ENCODE measurements at regions not wholly inside any gene's neighbourhood (a gene's known extent, or its start where the extent isn't known, plus 50 kb on each side); places are given as distances from the start of the nearest gene placed in this dataset.
A peak's percentile ranks its signal among the peaks of the same experiment; 100 is the strongest.

DNA sequence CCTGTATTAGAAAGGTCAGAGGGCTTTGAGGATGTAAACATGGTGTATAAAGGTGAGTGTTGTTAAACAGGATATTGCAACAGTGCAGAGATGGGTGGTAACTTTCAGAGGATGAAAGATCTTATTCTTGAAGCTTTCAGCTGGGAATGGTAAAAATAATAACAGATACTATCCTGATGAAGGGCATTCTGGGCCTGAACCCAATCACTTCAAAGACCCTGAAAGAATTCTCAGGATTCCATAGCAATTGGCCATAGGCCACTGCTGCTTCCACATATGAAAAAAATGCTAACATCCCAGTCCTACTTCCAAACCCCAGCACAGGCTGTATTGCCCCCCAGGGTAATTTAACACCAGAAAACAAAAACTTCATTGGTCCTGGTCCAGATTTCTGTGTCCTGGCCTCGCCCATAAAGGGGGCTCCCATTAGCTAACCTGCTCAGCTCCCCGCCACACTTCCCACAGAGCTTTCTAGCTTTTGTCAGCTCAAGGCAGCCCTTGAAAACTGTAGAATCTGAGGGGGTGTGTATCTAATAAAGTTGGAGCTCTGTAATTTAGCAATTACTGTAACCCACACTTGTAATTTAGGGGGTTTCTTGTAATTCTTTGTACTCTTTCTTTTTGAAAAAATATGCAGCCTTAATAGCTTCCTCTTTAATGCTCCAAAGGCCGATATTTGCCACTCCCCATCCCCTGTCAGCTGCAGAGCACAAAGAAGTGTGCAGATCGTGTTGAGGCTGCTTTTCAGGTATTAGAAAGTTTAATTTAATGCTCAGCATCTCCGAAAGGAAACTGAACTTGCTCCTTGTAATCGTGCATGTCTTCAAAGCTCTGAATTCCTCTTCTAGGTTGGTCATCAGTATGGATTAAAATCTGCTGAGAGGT, 371.5 kb downstream of the SEC14L1 start (continued):
- TF ChIP-seq ZNF552 (CRISPR knock-in tag; IDR thresholded peaks at IDR 0.05; ENCODE audit: borderline replicate concordance) (0 out of 2 replicates have a peak, but pooled peaks have one; percentile 22), ZFAT (CRISPR knock-in tag; conservative IDR thresholded peaks at IDR 0.05) (no peak), ETV6 (CRISPR knock-in tag; conservative IDR thresholded peaks at IDR 0.05) (no peak; the same call in 1 of the 2 replicates), CBX2 (IDR thresholded peaks at IDR 0.05; ENCODE audit: low read depth, low read length) (no peak), CBX2 (CRISPR knock-in tag; IDR thresholded peaks at IDR 0.05; ENCODE audit: low read depth) (no peak), ZNF530 (CRISPR knock-in tag; IDR thresholded peaks at IDR 0.05; ENCODE audit: low read depth) (no peak), ZFYVE20 (CRISPR knock-in tag; IDR thresholded peaks at IDR 0.05; ENCODE audit: borderline replicate concordance, low read depth) (no peak), THYN1 (CRISPR knock-in tag; IDR thresholded peaks at IDR 0.05; ENCODE audit: borderline replicate concordance, low read depth) (no peak), STAT5B (CRISPR knock-in tag; IDR thresholded peaks at IDR 0.05) (no peak), JUN (CRISPR knock-in tag; IDR thresholded peaks at IDR 0.05) (peak; percentile 76), U2AF2 (IDR thresholded peaks at IDR 0.05; ENCODE audit: low read depth, low read length) (no peak), ZNF619 (CRISPR knock-in tag; IDR thresholded peaks at IDR 0.05) (no peak), ZNF230 (CRISPR knock-in tag; IDR thresholded peaks at IDR 0.05) (no peak), KAT8 (CRISPR knock-in tag; IDR thresholded peaks at IDR 0.05) (peak; percentile 90), ZNF20 (CRISPR knock-in tag; IDR thresholded peaks at IDR 0.05) (no peak), ELF4 (CRISPR knock-in tag; IDR thresholded peaks at IDR 0.05; ENCODE audit: borderline replicate concordance) (no peak), NFYB (CRISPR knock-in tag; IDR thresholded peaks at IDR 0.05) (no peak), NR1H2 (CRISPR knock-in tag; IDR thresholded peaks at IDR 0.05; ENCODE audit: borderline replicate concordance, low read depth) (no peak), MAF1 (CRISPR knock-in tag; IDR thresholded peaks at IDR 0.05; ENCODE audit: borderline replicate concordance) (no peak)
- TF ChIP-seq, protein P1, sequence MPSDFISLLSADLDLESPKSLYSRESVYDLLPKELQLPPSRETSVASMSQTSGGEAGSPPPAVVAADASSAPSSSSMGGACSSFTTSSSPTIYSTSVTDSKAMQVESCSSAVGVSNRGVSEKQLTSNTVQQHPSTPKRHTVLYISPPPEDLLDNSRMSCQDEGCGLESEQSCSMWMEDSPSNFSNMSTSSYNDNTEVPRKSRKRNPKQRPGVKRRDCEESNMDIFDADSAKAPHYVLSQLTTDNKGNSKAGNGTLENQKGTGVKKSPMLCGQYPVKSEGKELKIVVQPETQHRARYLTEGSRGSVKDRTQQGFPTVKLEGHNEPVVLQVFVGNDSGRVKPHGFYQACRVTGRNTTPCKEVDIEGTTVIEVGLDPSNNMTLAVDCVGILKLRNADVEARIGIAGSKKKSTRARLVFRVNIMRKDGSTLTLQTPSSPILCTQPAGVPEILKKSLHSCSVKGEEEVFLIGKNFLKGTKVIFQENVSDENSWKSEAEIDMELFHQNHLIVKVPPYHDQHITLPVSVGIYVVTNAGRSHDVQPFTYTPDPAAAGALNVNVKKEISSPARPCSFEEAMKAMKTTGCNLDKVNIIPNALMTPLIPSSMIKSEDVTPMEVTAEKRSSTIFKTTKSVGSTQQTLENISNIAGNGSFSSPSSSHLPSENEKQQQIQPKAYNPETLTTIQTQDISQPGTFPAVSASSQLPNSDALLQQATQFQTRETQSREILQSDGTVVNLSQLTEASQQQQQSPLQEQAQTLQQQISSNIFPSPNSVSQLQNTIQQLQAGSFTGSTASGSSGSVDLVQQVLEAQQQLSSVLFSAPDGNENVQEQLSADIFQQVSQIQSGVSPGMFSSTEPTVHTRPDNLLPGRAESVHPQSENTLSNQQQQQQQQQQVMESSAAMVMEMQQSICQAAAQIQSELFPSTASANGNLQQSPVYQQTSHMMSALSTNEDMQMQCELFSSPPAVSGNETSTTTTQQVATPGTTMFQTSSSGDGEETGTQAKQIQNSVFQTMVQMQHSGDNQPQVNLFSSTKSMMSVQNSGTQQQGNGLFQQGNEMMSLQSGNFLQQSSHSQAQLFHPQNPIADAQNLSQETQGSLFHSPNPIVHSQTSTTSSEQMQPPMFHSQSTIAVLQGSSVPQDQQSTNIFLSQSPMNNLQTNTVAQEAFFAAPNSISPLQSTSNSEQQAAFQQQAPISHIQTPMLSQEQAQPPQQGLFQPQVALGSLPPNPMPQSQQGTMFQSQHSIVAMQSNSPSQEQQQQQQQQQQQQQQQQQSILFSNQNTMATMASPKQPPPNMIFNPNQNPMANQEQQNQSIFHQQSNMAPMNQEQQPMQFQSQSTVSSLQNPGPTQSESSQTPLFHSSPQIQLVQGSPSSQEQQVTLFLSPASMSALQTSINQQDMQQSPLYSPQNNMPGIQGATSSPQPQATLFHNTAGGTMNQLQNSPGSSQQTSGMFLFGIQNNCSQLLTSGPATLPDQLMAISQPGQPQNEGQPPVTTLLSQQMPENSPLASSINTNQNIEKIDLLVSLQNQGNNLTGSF (CRISPR knock-in tag; IDR thresholded peaks at IDR 0.05): no peak
- TF ChIP-seq, protein P2, sequence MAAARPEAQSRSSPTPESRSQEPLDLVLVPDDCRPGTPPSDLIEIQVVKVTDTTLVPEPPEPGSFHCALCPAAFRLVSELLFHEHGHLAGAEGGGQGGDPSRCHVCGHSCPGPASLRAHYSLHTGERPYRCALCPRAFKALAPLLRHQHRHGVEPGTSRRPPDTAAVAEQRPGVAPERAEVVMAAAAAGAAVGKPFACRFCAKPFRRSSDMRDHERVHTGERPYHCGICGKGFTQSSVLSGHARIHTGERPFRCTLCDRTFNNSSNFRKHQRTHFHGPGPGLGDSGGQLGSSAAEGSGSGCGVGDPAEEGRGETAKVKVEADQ (CRISPR knock-in tag; IDR thresholded peaks at IDR 0.05; ENCODE audit: borderline replicate concordance): no peak
- TF ChIP-seq, protein P3, sequence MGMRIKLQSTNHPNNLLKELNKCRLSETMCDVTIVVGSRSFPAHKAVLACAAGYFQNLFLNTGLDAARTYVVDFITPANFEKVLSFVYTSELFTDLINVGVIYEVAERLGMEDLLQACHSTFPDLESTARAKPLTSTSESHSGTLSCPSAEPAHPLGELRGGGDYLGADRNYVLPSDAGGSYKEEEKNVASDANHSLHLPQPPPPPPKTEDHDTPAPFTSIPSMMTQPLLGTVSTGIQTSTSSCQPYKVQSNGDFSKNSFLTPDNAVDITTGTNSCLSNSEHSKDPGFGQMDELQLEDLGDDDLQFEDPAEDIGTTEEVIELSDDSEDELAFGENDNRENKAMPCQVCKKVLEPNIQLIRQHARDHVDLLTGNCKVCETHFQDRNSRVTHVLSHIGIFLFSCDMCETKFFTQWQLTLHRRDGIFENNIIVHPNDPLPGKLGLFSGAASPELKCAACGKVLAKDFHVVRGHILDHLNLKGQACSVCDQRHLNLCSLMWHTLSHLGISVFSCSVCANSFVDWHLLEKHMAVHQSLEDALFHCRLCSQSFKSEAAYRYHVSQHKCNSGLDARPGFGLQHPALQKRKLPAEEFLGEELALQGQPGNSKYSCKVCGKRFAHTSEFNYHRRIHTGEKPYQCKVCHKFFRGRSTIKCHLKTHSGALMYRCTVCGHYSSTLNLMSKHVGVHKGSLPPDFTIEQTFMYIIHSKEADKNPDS (CRISPR knock-in tag; IDR thresholded peaks at IDR 0.05): peak; percentile 94

Measured in HepG2 (cell line).